ENCODE measurements at regions not wholly inside any gene's neighbourhood (a gene's known extent, or its start where the extent isn't known, plus 50 kb on each side); places are given as distances from the start of the nearest gene placed in this dataset.

DNA sequence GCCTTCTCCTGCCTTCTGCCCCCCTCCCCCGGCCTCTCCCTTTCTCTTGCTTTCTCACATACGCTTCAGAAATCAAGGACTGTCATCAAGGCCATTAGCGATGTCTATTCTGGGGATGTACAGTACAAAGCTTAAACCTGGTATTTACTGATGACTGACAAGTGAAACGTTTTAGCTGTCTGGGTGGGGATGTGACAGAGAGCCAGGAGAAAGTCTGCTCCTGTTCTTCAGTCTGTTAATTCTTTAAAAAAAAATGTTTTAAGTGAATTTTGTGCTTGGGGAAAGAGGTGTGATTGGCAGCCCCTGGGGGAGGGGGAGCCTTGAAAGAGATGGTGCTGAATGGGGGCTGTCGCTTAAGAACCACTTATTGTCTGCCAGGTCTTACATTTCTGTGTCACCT, 283.0 kb upstream of the PLXNA2 start:
- Histone ChIP-seq H2AFZ (no peak overlapping the region), H3K27ac (no peak overlapping the region), H3K9me3 (ENCODE audit: insufficient read depth, low read depth) (no peaks in the 10 kb centered on the region), H3K4me1 (replicated peaks; ENCODE audit: insufficient read depth) (no peaks in the 10 kb centered on the region), H3K79me2 (ENCODE audit: low read depth) (no peaks in the 10 kb centered on the region), H3K4me2 (no peak overlapping the region), H4K20me1 (ENCODE audit: insufficient read depth) (no peaks in the 10 kb centered on the region), H3K9me2 (ENCODE audit: insufficient read depth) (no peaks in the 10 kb centered on the region), H3F3A (ENCODE audit: insufficient read depth, low read depth) (no peaks in the 10 kb centered on the region), H3K27me3 (ENCODE audit: insufficient read depth, low read depth) (peaks cover 61% of the 10 kb centered on the region), H3K36me3 (ENCODE audit: low read depth) (no peaks in the 10 kb centered on the region), H3K4me3 (no peak overlapping the region)
- DNase-seq = no peak
- intact Hi-C loops (cut with micrococcal nuclease; ENCODE audit: unreplicated experiment) = no loop called here
- no TSS peak for BruUV-seq (replicated peaks)
- CTCF ChIA-PET = no interaction called here
- TF ChIP-seq, protein P1, sequence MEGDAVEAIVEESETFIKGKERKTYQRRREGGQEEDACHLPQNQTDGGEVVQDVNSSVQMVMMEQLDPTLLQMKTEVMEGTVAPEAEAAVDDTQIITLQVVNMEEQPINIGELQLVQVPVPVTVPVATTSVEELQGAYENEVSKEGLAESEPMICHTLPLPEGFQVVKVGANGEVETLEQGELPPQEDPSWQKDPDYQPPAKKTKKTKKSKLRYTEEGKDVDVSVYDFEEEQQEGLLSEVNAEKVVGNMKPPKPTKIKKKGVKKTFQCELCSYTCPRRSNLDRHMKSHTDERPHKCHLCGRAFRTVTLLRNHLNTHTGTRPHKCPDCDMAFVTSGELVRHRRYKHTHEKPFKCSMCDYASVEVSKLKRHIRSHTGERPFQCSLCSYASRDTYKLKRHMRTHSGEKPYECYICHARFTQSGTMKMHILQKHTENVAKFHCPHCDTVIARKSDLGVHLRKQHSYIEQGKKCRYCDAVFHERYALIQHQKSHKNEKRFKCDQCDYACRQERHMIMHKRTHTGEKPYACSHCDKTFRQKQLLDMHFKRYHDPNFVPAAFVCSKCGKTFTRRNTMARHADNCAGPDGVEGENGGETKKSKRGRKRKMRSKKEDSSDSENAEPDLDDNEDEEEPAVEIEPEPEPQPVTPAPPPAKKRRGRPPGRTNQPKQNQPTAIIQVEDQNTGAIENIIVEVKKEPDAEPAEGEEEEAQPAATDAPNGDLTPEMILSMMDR (conservative IDR thresholded peaks at IDR 0.05) = no peak
- no peak for TF ChIP-seq EZH2 (IDR thresholded peaks at IDR 0.05; ENCODE audit: low read depth)
- POLR2A ChIA-PET (ENCODE audit: unreplicated experiment) = no interaction called here

DNA sequence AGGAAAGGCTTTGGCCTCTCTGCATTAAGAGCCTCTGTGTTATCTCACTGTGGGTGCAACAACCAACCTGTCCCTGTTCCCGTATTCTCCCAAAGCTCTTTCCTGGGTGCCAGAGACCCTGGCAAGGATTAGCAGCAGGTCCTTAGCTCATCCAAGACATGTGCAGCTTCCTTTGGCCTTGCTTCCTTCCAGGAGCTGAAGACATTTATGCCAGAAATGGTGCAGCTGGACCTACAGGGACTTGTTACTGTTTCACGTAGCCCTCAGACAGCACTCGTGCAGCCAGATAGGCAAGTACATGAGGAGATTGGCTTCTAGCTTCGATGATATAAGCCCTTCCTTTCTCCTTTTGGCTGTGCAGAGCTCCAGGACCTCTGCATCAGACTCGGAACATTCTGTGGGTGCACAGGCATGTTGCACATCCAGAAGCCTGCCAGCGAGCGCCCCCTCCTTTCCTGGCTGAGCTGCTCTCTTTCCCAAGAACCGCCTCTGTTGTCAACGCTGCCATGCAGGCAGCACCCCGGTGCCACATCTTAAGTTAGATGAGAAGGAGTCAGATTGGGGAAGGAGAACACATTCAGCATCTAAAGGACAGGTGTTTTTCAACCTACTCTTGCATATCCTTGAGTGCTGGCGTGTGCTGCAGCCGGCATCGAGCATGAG, 284.5 kb upstream of the PLXNA2 start:
- Histone ChIP-seq H4K20me1 (ENCODE audit: insufficient read depth) (no peaks in the 10 kb centered on the region), H3K27me3 (ENCODE audit: insufficient read depth, low read depth) (peaks cover 68% of the 10 kb centered on the region), H3F3A (ENCODE audit: insufficient read depth, low read depth) (no peaks in the 10 kb centered on the region), H3K4me1 (replicated peaks; ENCODE audit: insufficient read depth) (no peaks in the 10 kb centered on the region), H3K79me2 (ENCODE audit: low read depth) (no peaks in the 10 kb centered on the region), H3K9me3 (ENCODE audit: insufficient read depth, low read depth) (no peaks in the 10 kb centered on the region), H2AFZ (no peak overlapping the region), H3K9me2 (ENCODE audit: insufficient read depth) (no peaks in the 10 kb centered on the region), H3K27ac (no peak overlapping the region), H3K36me3 (ENCODE audit: low read depth) (no peaks in the 10 kb centered on the region), H3K4me2 (no peak overlapping the region), H3K4me3 (no peak overlapping the region)
- ChIA-PET CTCF (no interaction called here), POLR2A (ENCODE audit: unreplicated experiment) (no interaction called here)
- no peak for DNase-seq
- BruUV-seq (replicated peaks) = no TSS peak
- intact Hi-C loops (cut with micrococcal nuclease; ENCODE audit: unreplicated experiment) = no loop called here
- no peak for TF ChIP-seq EZH2 (IDR thresholded peaks at IDR 0.05; ENCODE audit: low read depth)
- TF ChIP-seq, protein P1 (conservative IDR thresholded peaks at IDR 0.05) = no peak

DNA sequence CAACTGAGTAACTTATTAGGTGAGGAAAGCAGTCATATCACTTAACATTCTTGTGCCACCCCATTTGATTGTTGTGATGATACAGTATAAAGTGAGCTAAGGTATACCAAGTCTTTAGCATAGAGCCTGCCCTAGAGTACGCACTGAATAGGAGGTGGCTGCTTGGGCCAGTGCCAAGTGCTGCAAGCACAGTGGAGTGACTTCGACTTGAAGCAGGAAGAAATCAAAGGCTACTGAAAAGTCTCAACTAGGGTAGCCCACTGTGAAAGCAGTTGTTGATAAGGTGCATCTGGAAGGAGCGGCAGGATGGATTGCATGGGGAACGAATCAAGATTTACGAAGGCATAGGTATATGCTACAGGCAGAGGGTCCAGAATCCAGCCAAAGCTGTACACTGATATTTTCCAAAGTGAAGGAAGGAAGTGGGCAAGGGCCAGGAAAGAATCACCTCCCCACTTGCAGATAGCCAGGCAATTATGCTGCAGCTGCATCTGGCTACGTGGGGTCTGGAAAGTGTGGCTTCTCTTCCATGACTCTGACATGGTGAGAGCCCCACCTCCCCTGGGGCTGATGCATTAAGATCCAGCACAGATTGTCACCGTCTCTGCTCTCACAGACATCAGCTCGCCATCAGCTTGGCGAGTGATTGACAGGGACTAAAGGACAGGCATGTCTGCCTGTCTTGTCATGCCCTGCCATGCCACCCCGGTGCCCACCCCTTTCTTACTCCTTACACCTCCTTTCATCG, 287.0 kb upstream of the PLXNA2 start:
- DNase-seq = no peak
- Histone ChIP-seq H3K4me2 (no peak overlapping the region), H3K27ac (no peak overlapping the region), H3K79me2 (ENCODE audit: low read depth) (no peaks in the 10 kb centered on the region), H3K9me2 (ENCODE audit: insufficient read depth) (no peaks in the 10 kb centered on the region), H2AFZ (no peak overlapping the region), H4K20me1 (ENCODE audit: insufficient read depth) (no peaks in the 10 kb centered on the region), H3K4me1 (replicated peaks; ENCODE audit: insufficient read depth) (no peaks in the 10 kb centered on the region), H3K27me3 (ENCODE audit: insufficient read depth, low read depth) (peaks cover 84% of the 10 kb centered on the region), H3F3A (ENCODE audit: insufficient read depth, low read depth) (no peaks in the 10 kb centered on the region), H3K9me3 (ENCODE audit: insufficient read depth, low read depth) (no peaks in the 10 kb centered on the region), H3K36me3 (ENCODE audit: low read depth) (no peaks in the 10 kb centered on the region), H3K4me3 (no peak overlapping the region)
- TF ChIP-seq, protein P1 (conservative IDR thresholded peaks at IDR 0.05) = no peak
- TF ChIP-seq EZH2 (IDR thresholded peaks at IDR 0.05; ENCODE audit: low read depth) = no peak
- no TSS peak for BruUV-seq (replicated peaks)
- ChIA-PET CTCF (no interaction called here), POLR2A (ENCODE audit: unreplicated experiment) (no interaction called here)
- intact Hi-C loops (cut with micrococcal nuclease; ENCODE audit: unreplicated experiment) = no loop called here

All from PC-9 (cell line).